Tibial nerve (tissue), 4 donors: ENCODE measurements at regions not wholly inside any gene's neighbourhood (a gene's known extent, or its start where the extent isn't known, plus 50 kb on each side); places are given as distances from the start of the nearest gene placed in this dataset.

Source experiments
- EP300 ChIP-seq, 2 donors: sonication (generic); formaldehyde crosslinking; IDR thresholded peaks; one replicate each; pipeline ENCODE4 v1.6.1; 2017; ENCODE audit warnings: antibody characterized with exemption in 2 of 2, mild to moderate bottlenecking in 1 of 2
- POLR2A ChIP-seq, 2 donors: fragments of 450-650 bp; IDR thresholded peaks; one replicate each; pipeline ENCODE4 v1.6.1; 2017; ENCODE audit warnings: antibody characterized with exemption in 2 of 2, mild to moderate bottlenecking in 2 of 2, moderate library complexity in 2 of 2
- TF ChIP-seq, protein P1 (sequence below), 5 experiments: fragments of 200-600 bp in 3 of 5; fragments of 450-650 bp in 2 of 5; sonication (generic) in 3 of 5; IDR thresholded peaks; one replicate each; pipeline ENCODE4 v1.5.1; 2016 to 2019; ENCODE audit warnings: antibody characterized with exemption in 5 of 5, mild to moderate bottlenecking in 3 of 5, moderate library complexity in 2 of 5

DNA sequence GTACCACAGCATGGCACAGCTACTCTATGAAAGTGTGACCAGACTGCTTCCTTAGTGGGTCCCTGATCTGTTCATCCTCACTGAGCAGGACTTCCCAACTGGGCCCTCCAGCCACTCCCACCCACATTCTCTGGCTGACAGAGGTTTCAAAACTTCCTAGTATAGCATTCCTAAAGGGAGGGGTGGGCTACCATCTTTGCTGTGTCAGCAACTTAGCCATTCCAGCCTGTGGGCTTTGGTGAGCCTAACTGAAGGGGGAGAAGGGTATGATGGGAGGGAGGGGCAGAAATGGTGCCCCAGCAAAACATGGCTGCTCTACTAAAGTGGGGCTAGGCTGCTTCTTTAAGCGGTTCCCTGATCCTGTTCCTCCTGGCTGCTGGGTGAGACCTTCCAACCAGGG is 265.2 kb upstream of the ADGRL4 start:
- TF ChIP-seq, protein P1, sequence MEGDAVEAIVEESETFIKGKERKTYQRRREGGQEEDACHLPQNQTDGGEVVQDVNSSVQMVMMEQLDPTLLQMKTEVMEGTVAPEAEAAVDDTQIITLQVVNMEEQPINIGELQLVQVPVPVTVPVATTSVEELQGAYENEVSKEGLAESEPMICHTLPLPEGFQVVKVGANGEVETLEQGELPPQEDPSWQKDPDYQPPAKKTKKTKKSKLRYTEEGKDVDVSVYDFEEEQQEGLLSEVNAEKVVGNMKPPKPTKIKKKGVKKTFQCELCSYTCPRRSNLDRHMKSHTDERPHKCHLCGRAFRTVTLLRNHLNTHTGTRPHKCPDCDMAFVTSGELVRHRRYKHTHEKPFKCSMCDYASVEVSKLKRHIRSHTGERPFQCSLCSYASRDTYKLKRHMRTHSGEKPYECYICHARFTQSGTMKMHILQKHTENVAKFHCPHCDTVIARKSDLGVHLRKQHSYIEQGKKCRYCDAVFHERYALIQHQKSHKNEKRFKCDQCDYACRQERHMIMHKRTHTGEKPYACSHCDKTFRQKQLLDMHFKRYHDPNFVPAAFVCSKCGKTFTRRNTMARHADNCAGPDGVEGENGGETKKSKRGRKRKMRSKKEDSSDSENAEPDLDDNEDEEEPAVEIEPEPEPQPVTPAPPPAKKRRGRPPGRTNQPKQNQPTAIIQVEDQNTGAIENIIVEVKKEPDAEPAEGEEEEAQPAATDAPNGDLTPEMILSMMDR (IDR thresholded peaks at IDR 0.05), result no peak
- TF ChIP-seq POLR2A (IDR thresholded peaks at IDR 0.05) (no peak), EP300 (IDR thresholded peaks at IDR 0.05) (no peak)
